AG08395 (cell line): ENCODE measurements at regions not wholly inside any gene's neighbourhood (a gene's known extent, or its start where the extent isn't known, plus 50 kb on each side); places are given as distances from the start of the nearest gene placed in this dataset.

Source experiments
- DNase-seq: peaks from one replicate; pipeline ENCODE4 v3.0.0; 2012; ENCODE audit warnings: mixed read lengths, low spot score

DNA sequence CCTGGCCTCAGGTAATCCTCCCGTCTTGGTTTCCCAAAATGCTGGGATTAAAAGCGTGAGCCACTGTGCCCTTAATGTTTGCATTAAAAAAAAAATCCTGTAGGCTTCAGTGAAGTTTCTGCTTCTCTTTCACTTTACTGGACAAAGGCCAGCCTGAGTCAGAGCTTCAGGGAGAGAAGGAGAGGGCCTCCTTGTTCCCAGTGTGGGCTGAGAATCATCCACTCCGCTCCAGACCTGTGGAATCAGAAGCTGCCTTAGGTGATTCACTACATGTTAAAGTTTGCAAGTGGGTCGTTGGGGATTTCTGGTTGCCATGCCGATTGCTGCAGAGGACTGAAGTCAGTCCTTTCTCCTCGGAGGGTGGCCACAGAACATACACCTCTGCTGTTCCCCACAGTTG is 113.3 kb upstream of the EEF1E1 start:
- peak; percentile 29 for DNase-seq

GRCh38 chr6:8213995-8214394 is 111.6 kb upstream of the EEF1E1 start:
- DNase-seq = no peak

- no peak for DNase-seq
These were observed 110.5 kb upstream of the EEF1E1 start for GRCh38 chr6:8212720-8213434.

GRCh38 chr6:8207869-8208191 is 105.5 kb upstream of the EEF1E1 start:
- DNase-seq = no peak

GRCh38 chr6:8207191-8207868 is 105.0 kb upstream of the EEF1E1 start:
- DNase-seq = no peak

GRCh38 chr6:8203337-8203736 is 101.0 kb upstream of the EEF1E1 start:
- DNase-seq = no peak

GRCh38 chr6:8201679-8202078 is 99.3 kb upstream of the EEF1E1 start:
- DNase-seq = no peak

DNA sequence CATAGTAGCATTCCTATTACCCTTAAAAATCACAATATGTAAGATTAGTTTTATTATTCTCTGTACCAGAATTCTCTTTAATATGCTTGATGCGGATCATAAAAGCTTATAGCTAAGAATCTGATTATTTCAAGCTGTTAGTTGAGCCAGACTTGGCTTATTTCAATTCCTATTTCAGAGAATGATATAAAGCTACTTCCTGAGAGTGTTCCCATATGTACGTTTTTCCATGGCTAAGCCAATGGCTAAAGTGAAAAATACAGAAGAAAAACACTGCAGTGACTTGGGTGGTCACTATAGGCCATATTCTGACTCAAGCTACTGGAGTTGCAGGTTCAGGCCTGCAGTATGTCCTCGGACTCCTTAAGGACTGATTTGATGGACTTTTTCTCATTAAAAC is 97.9 kb upstream of the EEF1E1 start:
- DNase-seq = no peak

GRCh38 chr6:8195714-8196102 is 93.4 kb upstream of the EEF1E1 start:
- DNase-seq = no peak

GRCh38 chr6:8195040-8195713 is 92.8 kb upstream of the EEF1E1 start:
- no peak for DNase-seq

DNA sequence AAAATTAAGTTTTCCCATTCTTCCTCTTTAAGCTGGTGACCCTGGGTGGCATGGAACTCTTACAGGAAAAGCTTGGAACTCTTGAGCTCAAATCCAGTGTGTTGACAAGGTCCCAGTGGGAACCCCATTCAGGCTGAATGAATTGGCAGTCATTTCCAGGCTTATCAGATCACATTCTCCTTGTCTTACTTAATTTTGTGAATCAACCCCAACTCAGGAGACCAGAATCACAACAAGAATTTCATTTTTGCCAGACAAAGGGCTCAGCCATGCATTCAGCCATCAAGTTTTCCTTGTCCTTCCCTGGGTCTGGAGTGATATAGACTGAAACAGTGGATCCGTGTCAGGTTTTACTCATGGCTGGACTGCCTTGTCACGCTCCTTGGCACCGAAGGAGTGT is 92.1 kb upstream of the EEF1E1 start:
- no peak for DNase-seq

DNA sequence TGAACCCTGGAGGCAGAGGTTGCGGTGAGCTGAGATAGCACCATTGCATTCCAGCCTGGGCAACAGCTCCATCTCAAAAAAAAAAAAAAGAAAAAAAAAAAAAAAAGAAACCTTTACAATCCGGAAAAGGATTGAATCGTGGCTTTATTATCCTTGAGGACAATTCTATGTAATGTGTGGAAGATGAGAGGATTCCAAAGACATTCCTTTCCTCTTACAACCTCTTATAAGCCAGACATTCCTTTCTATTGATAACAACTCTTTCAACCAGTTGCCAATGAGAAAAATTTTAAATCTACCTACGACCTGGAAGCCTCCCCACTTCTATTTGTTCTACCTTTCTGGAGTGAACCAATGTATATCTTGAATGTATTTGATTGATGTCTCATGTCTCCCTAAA is 91.2 kb upstream of the EEF1E1 start:
- DNase-seq = no peak

GRCh38 chr6:8192597-8192996 is 90.2 kb upstream of the EEF1E1 start:
- DNase-seq = no peak

- DNase-seq = no peak
These were observed 89.7 kb upstream of the EEF1E1 start for GRCh38 chr6:8192067-8192466.

GRCh38 chr6:8191629-8192028 is 89.3 kb upstream of the EEF1E1 start:
- no peak for DNase-seq

- no peak for DNase-seq
These were observed 84.9 kb upstream of the EEF1E1 start for GRCh38 chr6:8187209-8187608.

DNA sequence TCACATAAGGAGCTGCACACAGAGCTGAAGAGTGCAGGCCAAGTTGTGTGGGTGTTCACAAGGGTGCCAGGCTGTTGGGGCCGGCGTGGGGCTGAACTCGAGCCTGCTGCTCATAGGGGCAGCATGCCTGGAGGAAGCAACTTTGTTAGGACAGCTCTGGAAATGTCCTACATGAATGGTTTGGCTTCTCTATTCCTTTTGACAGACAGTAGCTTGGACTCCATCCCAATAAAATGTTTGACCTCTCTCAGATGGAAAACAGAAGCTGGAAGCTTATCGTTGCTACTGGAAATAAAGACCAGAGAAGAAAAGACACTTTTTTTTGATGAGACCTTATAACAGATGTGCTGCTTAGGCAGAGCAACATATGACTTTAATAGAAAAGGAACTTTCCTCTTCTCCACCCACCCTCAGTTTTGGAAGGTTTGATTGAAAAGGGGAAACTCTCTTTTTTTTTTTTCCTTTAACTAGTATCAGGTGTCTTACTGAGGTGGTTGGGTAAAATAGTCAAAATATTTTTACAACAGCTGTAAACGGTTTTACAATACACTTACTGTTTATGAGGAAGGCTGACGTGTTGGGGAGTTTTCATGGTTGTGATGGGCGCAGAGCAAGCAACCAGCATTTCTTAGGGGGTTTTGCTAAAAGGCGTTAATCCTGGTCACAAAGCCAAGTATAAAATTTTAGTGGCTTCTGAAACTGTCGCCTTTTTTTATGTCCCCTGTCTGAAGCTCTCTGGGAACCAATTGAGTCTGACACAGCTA is 80.7 kb upstream of the EEF1E1 start:
- DNase-seq = no peak

DNA sequence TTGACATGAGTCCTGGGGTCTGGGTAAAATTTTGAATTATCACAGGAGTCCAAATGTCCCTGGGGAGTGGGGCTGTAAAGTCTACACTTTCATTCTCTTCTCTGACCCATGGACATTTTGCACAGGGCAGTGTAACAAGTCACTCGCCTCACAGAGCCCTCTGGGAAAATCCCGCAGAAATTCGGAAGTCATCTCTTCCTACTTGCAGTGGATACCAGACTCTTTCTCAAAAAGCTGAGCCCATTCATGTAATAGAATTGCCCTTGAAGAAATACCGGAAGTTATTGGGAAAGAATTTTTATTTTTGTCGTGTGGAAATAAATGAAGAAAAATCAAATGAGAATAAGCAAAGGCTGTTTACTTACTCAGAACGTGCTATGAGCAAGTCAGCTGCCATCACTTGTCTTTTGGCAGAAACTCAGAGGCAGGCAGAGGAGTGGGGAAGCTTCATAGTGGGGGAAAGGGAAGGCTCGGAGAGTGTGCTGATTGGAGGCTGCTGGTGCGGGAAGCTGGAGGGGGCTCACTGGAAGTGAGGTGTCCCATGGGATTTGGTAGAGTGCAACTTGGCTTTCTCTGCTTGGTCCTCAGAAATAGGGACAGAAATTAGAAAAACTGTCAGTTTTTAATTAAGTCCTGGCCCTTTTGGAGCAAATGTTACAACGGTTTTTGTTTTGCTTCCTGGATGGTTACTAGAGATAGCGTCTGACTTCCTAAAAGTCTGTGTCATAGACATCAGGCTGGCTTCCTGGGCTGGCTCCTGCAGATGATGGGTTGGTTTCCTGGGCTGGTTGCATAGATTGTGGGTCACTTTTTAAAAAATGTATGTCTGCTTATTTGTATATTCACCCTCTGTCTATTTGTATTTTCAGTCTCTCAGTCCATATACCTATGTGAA is 79.8 kb upstream of the EEF1E1 start:
- peak; percentile 29 for DNase-seq

- DNase-seq = no peak
These were observed 79.0 kb upstream of the EEF1E1 start for GRCh38 chr6:8181160-8181881.

DNA sequence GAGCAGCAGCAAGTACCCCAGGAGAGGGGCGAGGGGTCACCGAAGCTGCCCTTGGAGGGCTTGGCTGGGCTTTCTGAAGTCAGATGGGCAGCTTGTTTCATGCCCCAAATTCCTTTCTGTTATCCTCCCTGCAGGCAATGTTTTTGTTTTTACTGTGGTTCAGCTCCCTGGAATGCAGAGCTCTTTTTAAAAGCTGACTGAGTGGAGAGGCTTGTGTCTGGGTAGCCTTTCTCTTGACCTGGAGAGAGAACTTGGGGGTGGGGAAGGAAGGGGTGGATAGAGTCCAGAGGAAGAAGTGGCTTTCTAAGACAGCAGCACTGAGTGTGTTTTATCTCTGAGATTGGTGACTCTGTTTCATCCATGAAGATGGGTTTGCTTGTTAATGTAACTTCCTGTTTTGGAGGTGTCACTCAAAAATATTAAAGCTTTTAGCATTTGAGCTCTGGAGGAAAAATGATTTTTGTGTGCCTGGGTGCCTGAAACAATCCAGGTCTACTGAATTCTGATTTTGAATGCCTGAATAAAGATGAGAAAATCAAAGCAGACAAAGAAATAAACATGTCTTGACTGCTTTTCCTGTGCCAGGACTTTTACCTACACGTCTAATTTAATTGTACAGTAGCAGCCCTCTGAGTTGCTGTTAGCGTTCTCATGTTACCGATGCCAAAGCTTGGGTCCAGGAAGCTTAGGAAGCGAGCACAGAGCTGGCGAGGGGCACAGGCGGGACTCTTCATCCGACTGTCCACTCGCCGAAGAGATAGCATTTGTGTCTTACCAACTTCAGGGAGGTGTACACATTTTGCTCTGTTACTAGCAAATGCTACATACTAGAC is 78.2 kb upstream of the EEF1E1 start:
- DNase-seq = peak; percentile 90
